CD4-positive, alpha-beta T cell treated with Interleukin-2 at 100 ng/mL for 4 hours (primary cell): ENCODE measurements at regions not wholly inside any gene's neighbourhood (a gene's known extent, or its start where the extent isn't known, plus 50 kb on each side); places are given as distances from the start of the nearest gene placed in this dataset.
"Not testable (repeated sequence)": the region's sequence is repeated elsewhere in the genome, so short reads cannot be mapped to it uniquely, and the experiment has no call there.

Experiments
- DNase-seq: peaks from one replicate; pipeline ENCODE4 v3.0.0-alpha.2; 2020; ENCODE audit warnings: low spot score

- DNase-seq = not testable (repeated sequence)
Observed at GRCh38 chr4:118504927-118505326, 152.1 kb upstream of the PRSS12 start.

DNA sequence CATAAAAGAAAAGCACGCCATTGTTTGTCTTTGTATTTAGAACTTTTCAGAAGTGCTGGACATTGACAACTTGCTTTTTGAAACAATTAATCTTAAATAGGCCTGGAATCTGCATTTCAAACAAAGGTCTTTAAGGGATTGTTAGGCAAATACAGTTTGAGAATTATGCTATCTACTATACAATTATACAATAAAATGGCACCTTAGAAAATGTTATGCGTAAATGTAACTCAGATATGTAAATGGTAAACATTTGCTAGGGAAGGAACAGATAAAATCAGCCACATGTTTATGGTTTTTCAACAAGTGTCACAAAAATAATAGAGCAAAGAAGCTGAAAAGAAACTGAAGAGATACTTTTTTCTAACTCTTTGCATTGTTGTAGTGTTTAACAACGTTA lies 152.7 kb upstream of the PRSS12 start:
- not testable (repeated sequence) for DNase-seq

DNA sequence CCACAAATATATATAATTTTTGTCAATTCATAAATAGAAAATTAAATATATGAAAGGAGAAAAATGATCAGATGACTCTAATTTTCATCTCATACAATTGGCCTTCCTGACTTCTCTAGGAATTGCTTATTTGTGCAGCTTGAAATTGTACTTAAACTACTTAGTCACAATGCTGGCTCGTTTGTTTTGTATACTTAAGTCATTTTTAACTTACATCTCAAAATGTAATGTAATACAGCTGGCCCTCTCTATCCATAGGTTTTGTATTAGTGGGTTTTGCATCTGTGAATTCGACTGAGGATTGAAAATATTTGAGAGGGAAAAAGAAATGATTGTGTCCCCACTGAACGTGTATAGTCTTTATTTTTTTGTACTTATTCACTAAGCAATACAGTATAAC lies 160.1 kb upstream of the PRSS12 start:
- not testable (repeated sequence) for DNase-seq

DNA sequence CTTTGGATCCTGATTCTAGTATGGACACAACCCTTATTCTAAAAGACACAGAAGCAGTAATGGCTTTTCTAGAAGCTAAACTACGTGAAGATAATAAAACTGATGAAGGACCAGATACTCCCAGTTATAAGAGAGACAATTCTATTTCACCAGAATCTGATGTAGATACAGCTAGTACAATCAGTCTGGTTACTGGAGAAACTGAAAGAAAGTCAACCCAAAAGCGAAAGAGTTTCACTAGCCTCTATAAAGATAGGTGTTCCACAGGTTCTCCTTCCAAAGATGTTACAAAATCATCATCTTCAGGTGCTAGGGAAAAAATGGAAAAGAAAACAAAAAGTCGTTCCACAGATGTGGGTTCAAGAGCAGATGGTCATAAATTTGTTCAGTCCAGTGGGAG lies 161.5 kb upstream of the PRSS12 start:
- DNase-seq = not testable (repeated sequence)

- not testable (repeated sequence) for DNase-seq
Observed at GRCh38 chr4:118516107-118516506, 163.3 kb upstream of the PRSS12 start.

DNA sequence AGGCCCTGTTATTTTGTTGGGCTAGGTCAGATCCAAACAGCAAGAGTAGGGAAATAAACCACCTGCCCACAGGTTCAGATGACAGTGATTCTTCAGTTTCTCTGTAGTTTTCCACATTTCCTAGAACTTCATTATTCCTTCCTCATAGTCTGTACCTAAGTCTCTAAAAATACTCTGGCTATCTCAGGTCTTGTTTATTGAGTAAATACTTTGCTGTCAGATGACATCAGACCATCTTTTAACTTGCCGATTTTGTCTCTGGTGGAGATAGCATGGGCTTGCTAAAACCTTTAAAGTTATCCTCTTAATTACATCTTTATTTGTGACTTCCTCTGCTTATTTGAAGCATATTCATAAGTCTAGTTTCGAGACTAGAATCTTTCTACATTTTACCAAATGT lies 155.1 kb upstream of the METTL14 start:
- DNase-seq = not testable (repeated sequence)

- DNase-seq = not testable (repeated sequence)
Observed at GRCh38 chr4:118531947-118532346, 153.2 kb upstream of the METTL14 start.

GRCh38 chr4:118535788-118536187 lies 149.4 kb upstream of the METTL14 start:
- DNase-seq = not testable (repeated sequence)

- DNase-seq = peak; percentile 5
Observed at GRCh38 chr4:118539412-118540077, 145.6 kb upstream of the METTL14 start.

DNA sequence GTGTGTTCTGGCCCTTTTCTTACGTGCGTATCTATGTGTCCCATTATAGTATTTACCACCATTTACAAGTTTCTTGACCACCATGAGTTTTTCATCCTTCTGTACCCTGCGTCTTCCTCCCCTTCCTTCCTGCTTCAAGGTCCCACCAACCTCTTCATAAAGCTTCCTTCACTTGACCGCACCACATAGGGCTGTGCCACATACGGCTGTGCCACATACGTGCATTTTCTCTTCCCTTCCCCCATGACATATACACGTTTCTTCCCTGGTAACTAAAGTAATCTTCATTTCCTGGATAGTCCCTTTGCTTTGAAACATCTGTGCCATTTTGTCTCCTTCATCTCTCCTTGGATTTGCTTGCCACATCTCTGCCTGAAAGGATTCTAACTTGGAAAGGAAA lies 128.6 kb upstream of the METTL14 start:
- DNase-seq = not testable (repeated sequence)

- no peak for DNase-seq
Observed at GRCh38 chr4:118557298-118557851, 127.8 kb upstream of the METTL14 start.

DNA sequence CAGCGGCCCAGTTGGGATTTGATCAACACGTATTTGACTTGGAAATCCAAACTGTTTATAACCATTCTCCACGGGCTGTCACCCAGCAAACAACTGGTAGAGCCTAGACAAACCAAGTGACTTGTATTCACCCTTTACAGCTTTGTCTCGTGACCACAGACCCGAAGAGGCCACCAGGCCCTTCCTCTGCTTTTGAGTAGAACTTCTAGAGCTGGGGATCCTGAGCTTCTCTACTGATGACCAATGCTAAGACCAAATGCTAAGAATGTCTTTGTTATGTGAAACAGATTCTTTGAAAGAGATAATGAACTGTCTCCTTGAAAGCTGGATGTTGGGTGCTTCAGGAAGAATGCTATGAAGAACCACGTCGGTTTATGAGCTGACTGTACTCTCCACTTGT lies 127.0 kb upstream of the METTL14 start:
- DNase-seq = not testable (repeated sequence)

DNA sequence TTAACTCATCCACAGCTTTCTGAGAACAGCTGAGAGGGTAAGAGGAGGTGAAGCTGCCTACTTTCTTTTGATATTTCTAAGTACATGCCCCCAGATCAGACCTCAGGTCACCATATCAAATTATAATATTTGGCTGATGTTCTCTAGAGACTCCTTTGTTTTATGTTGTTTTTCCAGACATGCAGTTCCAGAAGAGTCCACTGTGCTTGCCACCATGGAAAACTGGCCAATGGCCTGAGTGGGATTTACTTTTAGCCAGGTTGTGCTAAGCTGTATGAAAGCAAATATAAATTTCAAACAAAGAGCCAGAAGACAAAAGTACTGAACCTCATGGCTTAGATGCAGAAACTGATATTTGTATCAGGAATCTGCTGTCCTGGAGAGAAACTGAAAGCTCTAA lies 123.6 kb upstream of the METTL14 start:
- not testable (repeated sequence) for DNase-seq

DNA sequence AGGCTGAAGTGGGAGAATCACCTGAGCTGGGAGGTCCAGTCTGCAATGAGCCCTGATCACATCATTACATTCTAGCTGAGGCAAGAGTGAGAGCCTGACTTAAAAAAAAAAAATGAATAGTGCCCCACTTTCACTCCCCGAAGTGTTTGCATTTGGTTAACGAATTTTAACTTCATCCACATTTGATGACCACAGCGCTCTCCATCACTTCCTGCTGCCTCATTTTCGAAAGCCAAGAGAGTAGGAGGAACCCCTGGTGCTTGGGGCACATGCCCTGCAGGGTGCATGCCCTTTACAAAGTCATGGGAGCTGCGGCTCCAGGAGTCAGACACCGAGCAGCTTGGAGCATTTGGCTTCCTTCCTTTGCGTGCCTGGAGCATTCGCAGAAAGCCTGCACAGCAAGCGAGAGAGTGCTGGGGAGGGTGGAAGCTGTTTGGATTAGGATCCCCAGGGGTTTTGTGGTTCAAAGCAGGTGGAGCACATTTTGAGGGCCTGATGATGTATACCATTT lies 119.1 kb upstream of the METTL14 start:
- DNase-seq = not testable (repeated sequence)

- DNase-seq = not testable (repeated sequence)
Observed at GRCh38 chr4:118572991-118573390, 112.2 kb upstream of the METTL14 start.

- not testable (repeated sequence) for DNase-seq
Observed at GRCh38 chr4:118574251-118574913, 110.8 kb upstream of the METTL14 start.

DNA sequence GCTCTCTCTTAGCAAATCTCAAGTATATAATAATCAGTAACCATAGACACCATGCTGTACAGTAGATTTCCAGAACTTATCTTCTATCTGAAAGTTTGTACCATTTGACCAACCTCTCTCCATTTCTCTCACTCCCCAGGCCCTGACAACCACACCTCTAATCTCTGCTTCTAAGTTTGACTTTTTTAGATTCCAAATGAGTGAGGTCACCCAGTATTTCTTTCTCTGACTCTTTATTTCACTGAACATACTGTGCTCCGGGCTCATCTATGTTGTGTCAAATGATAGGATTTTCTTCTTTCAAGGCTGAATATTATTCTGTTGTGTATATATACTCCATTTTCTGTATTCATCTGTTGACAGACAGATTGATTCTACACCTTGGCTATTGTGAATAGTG lies 110.1 kb upstream of the METTL14 start:
- DNase-seq = not testable (repeated sequence)

DNA sequence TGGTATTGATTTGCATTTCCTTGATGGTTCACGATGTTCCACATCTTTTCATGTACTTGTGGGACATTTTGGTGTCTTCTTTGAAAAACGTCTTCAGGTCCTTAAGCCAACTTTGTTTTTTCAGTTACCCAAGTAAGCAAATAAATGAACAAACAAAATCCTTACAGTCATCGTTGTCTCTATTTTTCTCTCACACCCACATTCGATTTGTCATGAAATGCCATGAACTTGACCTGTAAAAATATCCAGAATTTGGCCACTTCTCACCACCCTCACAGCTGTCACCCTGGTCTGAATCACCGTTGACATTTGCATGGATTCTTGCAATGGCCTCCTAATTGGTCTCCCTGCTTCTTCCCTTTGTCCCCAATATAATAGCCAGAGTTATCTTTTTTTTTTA lies 109.5 kb upstream of the METTL14 start:
- not testable (repeated sequence) for DNase-seq

DNA sequence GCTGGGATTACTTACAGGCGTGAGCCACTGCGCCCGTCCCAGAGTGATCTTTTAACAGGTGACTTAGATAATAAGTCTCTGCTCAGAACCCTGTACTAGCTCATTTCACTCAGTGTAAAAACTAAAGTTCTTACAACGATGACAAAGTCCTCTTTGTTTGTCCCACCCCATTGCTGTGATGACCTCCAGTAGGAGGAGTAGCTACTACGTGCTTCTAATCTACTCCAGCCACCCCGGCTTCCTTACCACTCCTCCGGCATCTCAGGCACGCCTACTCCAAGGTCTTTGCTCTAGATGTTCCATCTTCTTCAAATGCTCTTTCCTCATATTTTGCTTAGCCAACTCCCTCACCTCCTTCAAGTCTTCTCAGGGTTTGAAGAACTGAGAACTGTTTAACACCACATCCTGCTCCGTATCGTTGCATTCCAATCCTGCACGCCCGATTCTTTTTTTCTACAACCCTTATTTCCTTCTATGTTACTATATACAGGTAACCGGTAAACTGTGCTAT lies 108.4 kb upstream of the METTL14 start:
- not testable (repeated sequence) for DNase-seq

DNA sequence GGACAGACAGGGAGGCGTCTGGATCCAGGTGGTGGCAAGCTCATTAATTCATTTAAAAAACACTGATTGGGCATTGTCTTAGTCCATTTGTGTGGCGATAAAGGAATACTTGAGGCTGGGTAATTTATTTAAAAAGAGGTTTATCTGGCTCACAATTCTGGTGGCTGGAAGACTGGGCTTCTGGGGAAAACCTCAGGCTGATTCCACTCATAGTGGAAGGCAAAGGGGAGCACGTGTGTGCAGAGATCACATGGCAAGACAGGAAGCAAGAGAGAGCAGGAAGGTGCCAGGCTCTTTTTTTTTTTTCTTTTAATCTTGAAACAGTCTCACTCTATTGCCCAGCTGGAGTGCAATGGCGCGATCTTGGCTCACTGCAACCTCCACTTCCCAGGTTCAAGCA lies 100.2 kb upstream of the METTL14 start:
- DNase-seq = no peak

DNA sequence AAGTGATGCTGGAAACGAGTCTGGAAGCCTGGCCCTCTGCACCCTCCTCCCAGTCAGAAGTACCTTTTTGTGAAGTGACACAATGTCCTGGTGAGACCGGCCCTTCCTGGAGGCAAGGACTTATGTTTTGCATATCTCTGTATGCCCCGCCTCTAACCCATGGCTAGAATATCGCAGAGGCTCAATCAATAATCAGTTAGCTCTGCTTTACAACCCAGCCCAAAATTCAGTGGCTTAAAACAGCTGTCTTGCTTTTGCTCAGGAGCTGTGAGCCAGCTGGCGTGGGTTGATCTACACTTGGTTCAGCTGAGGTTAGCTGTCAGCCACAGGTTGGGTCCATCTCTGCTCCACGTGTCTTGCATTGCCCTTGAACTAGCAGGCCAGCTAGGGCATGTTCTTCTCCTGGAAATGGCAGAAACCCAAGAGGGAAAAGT lies 98.8 kb upstream of the METTL14 start:
- DNase-seq = no peak

- no peak for DNase-seq
Observed at GRCh38 chr4:118587116-118587831, 97.9 kb upstream of the METTL14 start.
